ENCODE measurements at regions not wholly inside any gene's neighbourhood (a gene's known extent, or its start where the extent isn't known, plus 50 kb on each side); places are given as distances from the start of the nearest gene placed in this dataset.

DNA sequence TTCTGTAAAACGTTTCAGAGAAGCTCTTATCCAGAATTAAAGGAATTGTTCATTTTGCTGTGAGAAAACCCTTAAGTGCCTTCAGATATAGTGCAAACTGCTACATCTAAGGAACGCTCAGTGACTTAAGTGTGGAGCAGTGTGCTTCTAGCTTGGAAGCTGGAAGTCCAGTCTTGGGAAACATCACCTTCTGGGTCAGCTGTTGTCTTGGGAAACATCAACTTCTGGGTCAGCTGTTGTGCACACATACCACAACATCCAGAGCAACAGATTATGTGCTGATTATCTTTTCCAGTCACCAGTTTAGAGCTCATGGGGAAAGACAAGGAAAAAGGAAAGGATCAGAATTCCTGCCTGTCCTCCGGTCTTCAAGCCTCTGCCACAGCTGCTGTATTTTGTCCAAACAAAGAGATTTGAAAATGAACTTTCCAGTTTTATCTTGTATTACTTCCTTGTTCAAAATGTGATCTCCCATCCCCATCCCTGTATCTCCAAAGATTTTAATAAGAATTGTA is 713.6 kb downstream of the NSUN3 start:
- intact Hi-C loops (cut with micrococcal nuclease; ENCODE audit: unreplicated experiment) = no loop called here
- no peak for DNase-seq
- H3K27ac Mint-ChIP-seq (ENCODE audit: unreplicated experiment) = no peak overlapping the region
- no peaks in the 10 kb centered on the region for H3K4me1 Mint-ChIP-seq (ENCODE audit: low read depth, unreplicated experiment)
- H3K36me3 Mint-ChIP-seq (ENCODE audit: insufficient read depth, unreplicated experiment) = no peaks in the 10 kb centered on the region
- CTCF ChIA-PET = interaction anchor here (0.6 kb wide), 1 partner anchor 11 kb away, joined by 7 read pairs; no protein-coding TSS in a partner anchor
- no TSS peak for BruUV-seq (replicated peaks)
- H3K9me3 Mint-ChIP-seq (ENCODE audit: low read depth, unreplicated experiment) = no peaks in the 10 kb centered on the region
- no peak for TF ChIP-seq CTCF (IDR thresholded peaks at IDR 0.05; ENCODE audit: unreplicated experiment)
- no peak overlapping the region for H3K4me3 Mint-ChIP-seq (ENCODE audit: low read depth, unreplicated experiment)
- no peaks in the 10 kb centered on the region for H3K27me3 Mint-ChIP-seq (ENCODE audit: unreplicated experiment)

GRCh38 chr3:94778289-94778688 is 715.4 kb downstream of the NSUN3 start:
- no peaks in the 10 kb centered on the region for H3K4me1 Mint-ChIP-seq (ENCODE audit: low read depth, unreplicated experiment)
- no peak for TF ChIP-seq CTCF (IDR thresholded peaks at IDR 0.05; ENCODE audit: unreplicated experiment)
- H3K27ac Mint-ChIP-seq (ENCODE audit: unreplicated experiment) = no peak overlapping the region
- H3K4me3 Mint-ChIP-seq (ENCODE audit: low read depth, unreplicated experiment) = no peak overlapping the region
- no peaks in the 10 kb centered on the region for H3K36me3 Mint-ChIP-seq (ENCODE audit: insufficient read depth, unreplicated experiment)
- H3K27me3 Mint-ChIP-seq (ENCODE audit: unreplicated experiment) = no peaks in the 10 kb centered on the region
- no peak for DNase-seq
- H3K9me3 Mint-ChIP-seq (ENCODE audit: low read depth, unreplicated experiment) = no peaks in the 10 kb centered on the region
- CTCF ChIA-PET = interaction anchor here (1.3 kb wide), 1 partner anchor 13 kb away, joined by 3 read pairs; no protein-coding TSS in a partner anchor
- intact Hi-C loops (cut with micrococcal nuclease; ENCODE audit: unreplicated experiment) = no loop called here
- no TSS peak for BruUV-seq (replicated peaks)

- no peaks in the 10 kb centered on the region for H3K4me1 Mint-ChIP-seq (ENCODE audit: low read depth, unreplicated experiment)
- no peaks in the 10 kb centered on the region for H3K27me3 Mint-ChIP-seq (ENCODE audit: unreplicated experiment)
- H3K27ac Mint-ChIP-seq (ENCODE audit: unreplicated experiment) = no peak overlapping the region
- no peak for DNase-seq
- no peaks in the 10 kb centered on the region for H3K36me3 Mint-ChIP-seq (ENCODE audit: insufficient read depth, unreplicated experiment)
- no TSS peak for BruUV-seq (replicated peaks)
- no peak overlapping the region for H3K4me3 Mint-ChIP-seq (ENCODE audit: low read depth, unreplicated experiment)
- no peaks in the 10 kb centered on the region for H3K9me3 Mint-ChIP-seq (ENCODE audit: low read depth, unreplicated experiment)
- no peak for TF ChIP-seq CTCF (IDR thresholded peaks at IDR 0.05; ENCODE audit: unreplicated experiment)
- intact Hi-C loops (cut with micrococcal nuclease; ENCODE audit: unreplicated experiment) = no loop called here
- CTCF ChIA-PET = no interaction called here
Measured at GRCh38 chr3:94778814-94779494, 716.1 kb downstream of the NSUN3 start.

DNA sequence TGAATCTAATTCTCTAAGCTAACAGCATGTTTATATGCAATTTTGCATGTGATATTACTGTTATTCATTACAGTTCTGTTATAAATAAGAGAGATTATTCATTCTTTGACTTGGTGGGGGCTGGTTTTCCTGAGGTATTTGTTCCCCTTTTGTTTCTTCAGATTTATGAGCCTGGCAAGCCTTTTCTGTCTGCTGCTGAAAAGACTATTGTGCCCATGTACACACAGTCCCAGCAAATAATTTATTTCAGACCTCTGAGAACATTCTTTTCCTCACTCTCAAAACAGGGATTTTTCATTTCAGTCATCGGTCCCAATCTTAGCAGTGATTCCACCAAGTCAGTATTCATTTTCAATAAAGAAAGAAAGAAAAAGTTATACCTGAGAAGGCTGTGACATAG is 716.8 kb downstream of the NSUN3 start:
- no peaks in the 10 kb centered on the region for H3K9me3 Mint-ChIP-seq (ENCODE audit: low read depth, unreplicated experiment)
- H3K27me3 Mint-ChIP-seq (ENCODE audit: unreplicated experiment) = no peaks in the 10 kb centered on the region
- no peak for DNase-seq
- no peak overlapping the region for H3K27ac Mint-ChIP-seq (ENCODE audit: unreplicated experiment)
- no peaks in the 10 kb centered on the region for H3K4me1 Mint-ChIP-seq (ENCODE audit: low read depth, unreplicated experiment)
- TF ChIP-seq CTCF (IDR thresholded peaks at IDR 0.05; ENCODE audit: unreplicated experiment) = no peak
- CTCF ChIA-PET = no interaction called here
- no peaks in the 10 kb centered on the region for H3K36me3 Mint-ChIP-seq (ENCODE audit: insufficient read depth, unreplicated experiment)
- intact Hi-C loops (cut with micrococcal nuclease; ENCODE audit: unreplicated experiment) = loop anchor here (10.0 kb wide), 1 partner anchor 55 kb away; no protein-coding TSS in a partner anchor
- H3K4me3 Mint-ChIP-seq (ENCODE audit: low read depth, unreplicated experiment) = no peak overlapping the region
- no TSS peak for BruUV-seq (replicated peaks)
